Stimulated activated CD8-positive, alpha-beta memory T cell treated with anti-CD3 and anti-CD28 coated beads, Interleukin-15, amount 100 ng/mL, for 24 hours (primary cell): ENCODE measurements at regions not wholly inside any gene's neighbourhood (a gene's known extent, or its start where the extent isn't known, plus 50 kb on each side); places are given as distances from the start of the nearest gene placed in this dataset.

ENCODE experiments used
- DNase-seq: peaks from one replicate; pipeline ENCODE4 v3.0.0-alpha.2; 2020; ENCODE audit warnings: low read depth

DNA sequence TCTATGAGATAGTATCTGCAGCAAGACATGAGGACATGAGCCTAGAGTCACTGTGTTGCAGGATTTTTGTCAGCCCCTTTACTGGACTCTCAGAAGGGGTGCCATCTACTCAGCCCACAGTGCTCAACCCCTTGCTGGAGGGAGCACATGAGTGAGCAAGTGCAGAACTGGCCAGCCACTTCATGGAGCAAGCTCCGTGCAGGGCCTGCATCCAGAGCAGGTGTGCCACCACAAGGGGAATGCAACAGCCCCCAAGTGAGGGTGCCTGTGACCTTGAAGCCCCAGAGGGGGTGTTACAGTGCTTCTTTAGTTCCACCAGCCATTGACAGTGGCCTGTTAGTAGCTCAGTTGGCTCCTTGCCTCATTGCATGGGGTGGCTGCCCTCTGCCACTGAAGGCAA lies 649.7 kb downstream of the PLPP3 start:
- DNase-seq, result no peak

- no peak for DNase-seq
Measured at GRCh38 chr1:55928576-55928975, 650.8 kb downstream of the PLPP3 start.

DNA sequence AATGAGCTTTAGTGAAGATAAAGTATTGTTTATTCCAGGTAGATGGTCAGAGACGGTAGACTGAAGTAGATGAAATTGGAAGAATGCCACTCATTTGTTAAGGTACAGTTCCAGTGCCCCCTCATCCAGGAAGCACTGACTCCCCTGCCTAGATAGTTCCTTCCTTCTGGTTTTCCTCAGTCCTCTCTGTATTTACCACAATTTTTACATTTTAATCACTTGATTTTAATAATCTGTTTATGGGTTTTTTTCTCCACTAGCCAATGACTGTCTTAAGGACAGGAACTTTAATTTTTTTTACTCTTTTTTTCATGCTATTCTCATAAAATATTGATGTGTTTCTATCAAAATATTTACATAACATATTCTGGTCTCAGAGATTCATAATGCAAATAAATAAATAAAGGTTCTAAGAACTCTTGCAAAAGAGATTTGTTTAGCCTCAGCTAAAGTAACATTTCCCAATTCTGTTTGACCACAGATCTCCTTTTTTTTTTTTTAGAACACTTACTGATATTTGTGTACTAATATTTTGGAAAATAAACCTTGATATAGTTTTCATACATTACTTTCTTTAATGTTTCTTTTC lies 651.6 kb downstream of the PLPP3 start:
- DNase-seq, result no peak

DNA sequence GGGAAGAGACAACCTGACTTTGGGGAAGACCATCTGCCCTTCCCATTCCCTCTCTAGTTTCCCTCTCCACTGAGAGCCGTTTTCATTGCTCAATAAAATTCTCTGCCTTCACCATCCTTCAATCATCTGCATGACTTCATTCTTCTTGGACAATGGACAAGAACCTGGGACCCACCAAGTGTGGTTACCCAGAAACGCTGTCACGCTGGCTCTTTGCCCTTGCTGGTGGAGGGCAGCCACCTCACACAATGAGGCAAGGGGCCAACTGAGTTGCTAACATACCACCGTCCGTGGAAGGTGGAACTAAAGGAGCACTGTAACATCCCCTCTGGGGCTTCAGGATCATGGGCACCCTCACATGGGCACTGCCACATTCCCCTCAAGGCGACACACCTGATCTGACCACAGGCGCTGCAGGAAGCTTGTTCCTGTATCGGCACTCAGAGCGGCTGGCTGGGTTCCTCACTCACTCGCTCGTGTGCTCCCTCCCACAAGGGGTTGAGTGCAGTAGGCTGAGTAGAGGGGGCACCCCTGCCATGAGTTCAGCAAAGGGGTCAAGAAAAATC lies 652.4 kb downstream of the PLPP3 start:
- no peak for DNase-seq

DNA sequence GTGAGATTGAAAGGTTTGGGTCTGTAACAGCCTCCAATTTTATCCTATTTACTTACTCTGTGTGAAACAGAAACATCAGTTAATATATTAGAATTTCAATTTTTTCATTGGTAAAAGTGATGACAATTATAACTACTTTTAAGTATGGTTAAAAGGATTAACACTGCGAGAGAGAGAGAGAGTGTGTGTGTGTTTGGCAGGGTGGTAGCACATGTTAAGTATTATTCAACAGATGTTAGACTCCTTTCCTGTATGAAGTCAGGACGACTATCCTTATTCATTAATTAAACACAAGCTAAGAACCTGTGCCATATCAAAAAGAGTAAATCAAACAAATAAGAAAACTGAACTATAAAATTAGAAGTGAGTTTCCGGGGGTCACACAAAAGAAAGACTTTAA lies 662.5 kb downstream of the PLPP3 start:
- no peak for DNase-seq

- DNase-seq, result no peak
Measured at GRCh38 chr1:55916481-55916880, 662.9 kb downstream of the PLPP3 start.

GRCh38 chr1:55913565-55913964 lies 665.8 kb downstream of the PLPP3 start:
- no peak for DNase-seq

DNA sequence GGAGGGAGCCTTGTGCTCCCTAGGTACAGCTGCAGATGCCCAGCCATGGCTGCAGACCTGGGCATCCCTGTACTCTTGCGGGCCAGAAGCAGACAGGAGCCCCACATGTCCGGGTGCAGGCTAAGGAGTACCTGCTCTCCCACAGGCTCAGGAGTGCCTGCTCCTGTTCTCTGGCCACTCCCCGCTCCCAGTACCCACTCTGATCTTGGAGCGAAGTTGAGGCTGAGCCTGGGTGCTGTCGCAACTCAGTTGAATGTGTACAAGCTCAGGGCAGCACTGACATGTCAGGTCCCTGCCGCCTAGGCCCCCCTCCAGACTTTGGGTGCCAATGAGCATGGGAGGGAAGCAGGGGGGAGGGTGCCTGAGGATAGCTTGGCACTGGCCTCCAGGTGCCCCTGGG lies 666.9 kb downstream of the PLPP3 start:
- DNase-seq, result no peak

DNA sequence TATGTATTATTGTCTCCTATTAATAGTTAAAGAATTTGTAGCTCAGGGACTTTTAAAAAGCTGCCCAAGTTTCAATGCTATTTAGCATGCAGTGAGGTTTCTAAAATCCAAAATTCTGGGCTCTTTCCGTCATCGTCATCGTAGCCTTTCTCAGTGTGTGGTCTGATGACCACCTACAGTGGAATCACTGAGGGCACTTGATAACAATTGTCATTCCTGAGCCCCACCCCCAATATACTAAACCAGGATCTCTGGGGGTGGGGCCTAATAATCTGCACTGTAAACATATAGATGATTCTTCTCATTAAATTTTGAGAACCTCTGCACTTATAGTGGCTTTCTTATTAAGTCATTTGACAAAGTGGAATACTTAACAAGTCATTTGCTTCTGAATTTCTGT lies 674.8 kb downstream of the PLPP3 start:
- DNase-seq, result no peak

- no peak for DNase-seq
Measured at GRCh38 chr1:55898181-55898580, 681.2 kb downstream of the PLPP3 start.

DNA sequence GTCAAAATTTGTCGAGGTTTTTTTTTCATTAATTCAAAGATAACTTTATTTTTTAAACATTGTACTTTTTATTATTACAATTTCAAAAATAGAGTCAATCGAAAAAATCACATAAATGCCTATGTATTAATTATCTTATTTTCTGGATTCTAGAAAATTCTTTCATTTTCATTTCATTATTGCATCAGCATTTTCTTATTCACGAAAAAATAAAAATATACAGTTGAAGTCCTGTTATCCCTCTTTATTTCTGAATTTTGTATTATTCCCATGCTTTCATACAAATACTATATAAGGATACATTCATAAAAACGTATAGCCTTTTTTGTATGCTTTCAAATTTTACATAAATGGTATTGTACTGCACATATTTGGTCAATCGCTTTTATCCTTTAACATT lies 681.0 kb upstream of the USP24 start:
- DNase-seq, result no peak

DNA sequence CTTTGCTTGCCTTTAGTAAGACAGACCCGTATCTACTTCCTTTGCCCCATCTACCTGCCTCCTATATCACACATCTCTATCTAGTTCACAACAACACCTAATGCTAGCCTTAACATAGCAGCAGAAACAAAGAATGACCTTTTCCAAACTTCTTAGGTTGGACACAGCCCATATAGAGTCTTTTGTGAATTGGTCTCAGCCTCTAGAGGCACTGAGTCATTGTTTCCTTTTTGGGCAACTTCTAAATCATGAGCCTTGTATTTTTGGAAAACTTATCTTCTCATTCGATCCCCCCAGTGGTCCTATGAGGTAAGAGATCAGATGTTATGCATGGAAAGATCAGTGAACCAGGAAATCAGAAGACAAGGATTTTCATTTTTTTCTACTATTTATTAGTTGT lies 679.4 kb upstream of the USP24 start:
- no peak for DNase-seq

GRCh38 chr1:55893155-55893554 lies 678.0 kb upstream of the USP24 start:
- DNase-seq, result no peak

DNA sequence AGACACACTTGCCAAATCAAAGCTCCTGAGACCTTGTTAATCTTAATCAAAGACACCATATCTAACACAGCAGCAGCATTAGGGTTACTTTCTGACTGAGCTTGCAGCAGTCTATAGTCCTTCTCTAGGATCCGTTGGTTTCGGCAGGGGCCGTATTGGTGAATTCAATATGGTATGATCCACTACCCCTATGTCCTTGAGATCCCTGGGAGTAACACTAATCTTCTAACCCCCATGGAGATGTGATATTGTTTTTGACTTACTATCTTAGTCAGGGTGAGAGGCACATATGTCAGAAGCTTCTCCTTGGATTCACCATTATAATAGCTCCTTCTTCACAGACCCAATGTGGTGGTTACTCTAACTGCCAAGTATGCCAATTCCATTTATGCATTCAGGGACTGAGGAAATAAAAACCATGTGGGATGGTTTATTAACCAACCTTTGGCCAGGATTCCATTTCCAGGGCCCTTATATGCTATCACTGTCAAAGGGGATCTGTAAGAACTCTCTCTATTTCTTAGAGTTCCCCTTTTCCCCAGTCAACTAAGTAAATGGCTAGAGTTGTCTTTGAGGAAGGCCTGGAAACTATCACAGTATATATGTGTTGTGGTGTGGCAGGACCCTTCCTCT lies 673.6 kb upstream of the USP24 start:
- DNase-seq, result no peak

- no peak for DNase-seq
Measured at GRCh38 chr1:55886856-55887712, 671.9 kb upstream of the USP24 start.

GRCh38 chr1:55885619-55886018 lies 670.5 kb upstream of the USP24 start:
- no peak for DNase-seq

- DNase-seq, result no peak
Measured at GRCh38 chr1:55882931-55883330, 667.8 kb upstream of the USP24 start.

DNA sequence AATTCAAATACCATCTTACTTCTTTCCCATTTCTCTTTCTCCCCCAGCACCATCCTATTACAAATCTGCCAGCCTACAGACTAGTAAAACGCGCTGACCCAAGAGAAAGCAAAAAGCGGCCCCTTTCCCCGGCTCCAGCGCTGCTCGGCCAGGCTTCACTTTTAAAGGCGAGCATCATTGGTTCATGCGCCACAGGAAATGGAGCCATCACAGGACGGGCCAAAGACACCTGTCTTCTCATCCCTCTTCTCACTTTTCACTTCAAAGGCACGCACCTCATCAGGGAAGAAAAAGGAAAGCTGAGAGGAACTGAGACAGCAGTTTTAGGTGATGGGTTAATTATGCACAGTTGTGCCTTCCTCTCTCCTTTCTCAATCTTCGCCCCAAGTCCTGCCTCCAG lies 664.2 kb upstream of the USP24 start:
- DNase-seq, result no peak

GRCh38 chr1:55877437-55878232 lies 662.5 kb upstream of the USP24 start:
- DNase-seq, result no peak

DNA sequence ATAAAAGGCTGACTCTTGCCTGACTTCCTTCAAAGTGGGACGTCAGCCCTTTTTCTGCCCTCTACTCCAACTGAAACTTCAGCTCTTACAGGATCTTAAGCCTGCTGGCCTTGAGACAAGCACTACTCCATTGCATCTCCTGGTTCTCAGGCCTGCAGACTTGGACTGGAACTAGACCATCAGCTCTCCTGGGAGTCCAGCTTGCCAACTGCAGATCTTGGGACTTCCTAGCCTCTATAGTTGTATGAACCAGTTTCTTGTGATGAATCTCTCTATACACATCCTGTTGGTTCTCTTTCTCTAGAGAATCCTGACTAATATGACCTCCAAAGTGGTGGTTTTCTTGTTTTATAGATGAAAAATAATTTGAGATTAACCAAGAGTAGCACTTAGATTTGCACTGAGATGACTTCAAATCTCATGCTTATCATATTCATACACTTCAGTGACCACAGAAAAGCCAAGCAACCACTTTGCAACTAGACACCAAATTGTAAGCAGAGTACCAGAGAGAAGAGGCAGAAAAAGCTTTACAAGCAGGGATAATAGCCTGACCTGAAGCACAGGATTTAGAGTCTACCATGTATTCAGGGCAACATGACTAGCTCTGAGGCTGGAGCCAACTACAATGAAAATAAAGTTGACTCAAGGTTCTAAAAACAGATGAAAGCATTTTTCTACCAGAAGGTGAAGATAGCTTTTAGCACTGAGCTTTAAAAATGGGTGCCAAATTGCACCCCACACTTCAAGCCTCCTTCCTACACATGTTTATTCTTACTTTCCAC lies 661.3 kb upstream of the USP24 start:
- no peak for DNase-seq

GRCh38 chr1:55870106-55870505 lies 654.9 kb upstream of the USP24 start:
- no peak for DNase-seq
